ENCODE measurements at regions not wholly inside any gene's neighbourhood (a gene's known extent, or its start where the extent isn't known, plus 50 kb on each side); places are given as distances from the start of the nearest gene placed in this dataset.
A peak's percentile ranks its signal among the peaks of the same experiment; 100 is the strongest.

DNA sequence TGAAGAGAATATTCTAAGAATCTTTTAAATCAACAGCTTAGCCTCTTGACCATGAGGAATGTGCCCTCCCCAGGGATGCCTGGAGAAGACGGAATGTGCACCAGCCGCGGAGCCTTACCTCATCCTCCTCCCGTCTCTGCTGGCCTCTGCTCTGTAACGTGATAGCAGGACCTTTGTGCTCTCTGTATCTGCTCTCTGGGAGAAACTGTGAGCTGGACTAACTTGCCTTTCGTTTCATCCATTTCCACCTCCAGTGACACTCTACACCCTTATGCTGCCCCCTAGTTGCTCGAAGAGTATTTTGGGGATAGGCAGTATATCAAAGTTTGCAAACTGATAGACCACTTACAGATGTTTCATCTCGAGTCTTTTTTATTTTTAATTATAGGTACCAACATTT, 141.4 kb downstream of the NPR3 start:
- TF ChIP-seq, protein P1, sequence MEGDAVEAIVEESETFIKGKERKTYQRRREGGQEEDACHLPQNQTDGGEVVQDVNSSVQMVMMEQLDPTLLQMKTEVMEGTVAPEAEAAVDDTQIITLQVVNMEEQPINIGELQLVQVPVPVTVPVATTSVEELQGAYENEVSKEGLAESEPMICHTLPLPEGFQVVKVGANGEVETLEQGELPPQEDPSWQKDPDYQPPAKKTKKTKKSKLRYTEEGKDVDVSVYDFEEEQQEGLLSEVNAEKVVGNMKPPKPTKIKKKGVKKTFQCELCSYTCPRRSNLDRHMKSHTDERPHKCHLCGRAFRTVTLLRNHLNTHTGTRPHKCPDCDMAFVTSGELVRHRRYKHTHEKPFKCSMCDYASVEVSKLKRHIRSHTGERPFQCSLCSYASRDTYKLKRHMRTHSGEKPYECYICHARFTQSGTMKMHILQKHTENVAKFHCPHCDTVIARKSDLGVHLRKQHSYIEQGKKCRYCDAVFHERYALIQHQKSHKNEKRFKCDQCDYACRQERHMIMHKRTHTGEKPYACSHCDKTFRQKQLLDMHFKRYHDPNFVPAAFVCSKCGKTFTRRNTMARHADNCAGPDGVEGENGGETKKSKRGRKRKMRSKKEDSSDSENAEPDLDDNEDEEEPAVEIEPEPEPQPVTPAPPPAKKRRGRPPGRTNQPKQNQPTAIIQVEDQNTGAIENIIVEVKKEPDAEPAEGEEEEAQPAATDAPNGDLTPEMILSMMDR (IDR thresholded peaks at IDR 0.05): peak in 1 of 3 experiments; percentile 23
- TF ChIP-seq EP300 (IDR thresholded peaks at IDR 0.05) (no peak), POLR2A (IDR thresholded peaks at IDR 0.05; ENCODE audit: low read depth) (no peak)

All from esophagus muscularis mucosa (tissue), 4 donors.